ENCODE measurements at regions not wholly inside any gene's neighbourhood (a gene's known extent, or its start where the extent isn't known, plus 50 kb on each side); places are given as distances from the start of the nearest gene placed in this dataset.

- Histone ChIP-seq H3K27ac (ENCODE audit: low read length) (no peak overlapping the region), H3K4me3 (ENCODE audit: low read length) (no peak overlapping the region), H3K79me2 (ENCODE audit: low read length) (no peaks in the 10 kb centered on the region), H3K27me3 (ENCODE audit: low read depth, low read length) (no peaks in the 10 kb centered on the region), H3K4me1 (ENCODE audit: low read length) (no peaks in the 10 kb centered on the region), H4K20me1 (ENCODE audit: insufficient read depth, low read length) (no peaks in the 10 kb centered on the region), H3K9ac (ENCODE audit: low read length) (no peak overlapping the region), H3K36me3 (replicated peaks; ENCODE audit: low read depth, low read length) (no peaks in the 10 kb centered on the region), H3K9me3 (ENCODE audit: insufficient read depth, low read length) (no peaks in the 10 kb centered on the region), H2AFZ (ENCODE audit: low read depth, low read length) (no peak overlapping the region), H3K4me2 (ENCODE audit: low read length) (no peak overlapping the region)
- TF ChIP-seq EZH2phosphoT487 (IDR thresholded peaks at IDR 0.05; ENCODE audit: low read depth) = no peak
- no peak for TF ChIP-seq CTCF (IDR thresholded peaks at IDR 0.05; ENCODE audit: low read depth, low read length)
Observed at GRCh38 chr7:24365606-24366005, 81.6 kb downstream of the NPY start.

- Histone ChIP-seq H3K9me3 (ENCODE audit: insufficient read depth, low read length) (no peaks in the 10 kb centered on the region), H3K4me2 (ENCODE audit: low read length) (no peak overlapping the region), H4K20me1 (ENCODE audit: insufficient read depth, low read length) (no peaks in the 10 kb centered on the region), H3K36me3 (replicated peaks; ENCODE audit: low read depth, low read length) (no peaks in the 10 kb centered on the region), H3K79me2 (ENCODE audit: low read length) (no peaks in the 10 kb centered on the region), H3K4me3 (ENCODE audit: low read length) (no peak overlapping the region), H2AFZ (ENCODE audit: low read depth, low read length) (no peak overlapping the region), H3K9ac (ENCODE audit: low read length) (no peak overlapping the region), H3K27me3 (ENCODE audit: low read depth, low read length) (no peaks in the 10 kb centered on the region), H3K27ac (ENCODE audit: low read length) (no peak overlapping the region), H3K4me1 (ENCODE audit: low read length) (no peaks in the 10 kb centered on the region)
- TF ChIP-seq EZH2phosphoT487 (IDR thresholded peaks at IDR 0.05; ENCODE audit: low read depth) (no peak), CTCF (IDR thresholded peaks at IDR 0.05; ENCODE audit: low read depth, low read length) (no peak)
Observed at GRCh38 chr7:24366876-24367275, 82.9 kb downstream of the NPY start.

GRCh38 chr7:24368161-24368560, 84.2 kb downstream of the NPY start:
- no peaks in the 10 kb centered on the region for H3K4me1 ChIP-seq (ENCODE audit: low read length)
- no peaks in the 10 kb centered on the region for H4K20me1 ChIP-seq (ENCODE audit: insufficient read depth, low read length)
- H3K36me3 ChIP-seq (replicated peaks; ENCODE audit: low read depth, low read length) = no peaks in the 10 kb centered on the region
- TF ChIP-seq CTCF (IDR thresholded peaks at IDR 0.05; ENCODE audit: low read depth, low read length) = no peak
- TF ChIP-seq EZH2phosphoT487 (IDR thresholded peaks at IDR 0.05; ENCODE audit: low read depth) = no peak
- no peak overlapping the region for H3K4me3 ChIP-seq (ENCODE audit: low read length)
- no peaks in the 10 kb centered on the region for H3K9me3 ChIP-seq (ENCODE audit: insufficient read depth, low read length)
- no peaks in the 10 kb centered on the region for H3K79me2 ChIP-seq (ENCODE audit: low read length)
- H3K9ac ChIP-seq (ENCODE audit: low read length) = no peak overlapping the region
- H3K27me3 ChIP-seq (ENCODE audit: low read depth, low read length) = no peaks in the 10 kb centered on the region
- H2AFZ ChIP-seq (ENCODE audit: low read depth, low read length) = no peak overlapping the region
- H3K4me2 ChIP-seq (ENCODE audit: low read length) = no peak overlapping the region
- H3K27ac ChIP-seq (ENCODE audit: low read length) = no peak overlapping the region

GRCh38 chr7:24370541-24370940, 86.6 kb downstream of the NPY start:
- no peaks in the 10 kb centered on the region for H3K4me1 ChIP-seq (ENCODE audit: low read length)
- H3K27ac ChIP-seq (ENCODE audit: low read length) = no peak overlapping the region
- no peaks in the 10 kb centered on the region for H4K20me1 ChIP-seq (ENCODE audit: insufficient read depth, low read length)
- no peaks in the 10 kb centered on the region for H3K9me3 ChIP-seq (ENCODE audit: insufficient read depth, low read length)
- TF ChIP-seq EZH2phosphoT487 (IDR thresholded peaks at IDR 0.05; ENCODE audit: low read depth) = no peak
- TF ChIP-seq CTCF (IDR thresholded peaks at IDR 0.05; ENCODE audit: low read depth, low read length) = no peak
- H2AFZ ChIP-seq (ENCODE audit: low read depth, low read length) = no peak overlapping the region
- no peaks in the 10 kb centered on the region for H3K79me2 ChIP-seq (ENCODE audit: low read length)
- no peak overlapping the region for H3K4me2 ChIP-seq (ENCODE audit: low read length)
- no peaks in the 10 kb centered on the region for H3K27me3 ChIP-seq (ENCODE audit: low read depth, low read length)
- H3K4me3 ChIP-seq (ENCODE audit: low read length) = no peak overlapping the region
- H3K9ac ChIP-seq (ENCODE audit: low read length) = no peak overlapping the region
- H3K36me3 ChIP-seq (replicated peaks; ENCODE audit: low read depth, low read length) = no peaks in the 10 kb centered on the region

All from OCI-LY3 (cell line).